ENCODE measurements at regions not wholly inside any gene's neighbourhood (a gene's known extent, or its start where the extent isn't known, plus 50 kb on each side); places are given as distances from the start of the nearest gene placed in this dataset.
A peak's percentile ranks its signal among the peaks of the same experiment; 100 is the strongest.
"Not testable (repeated sequence)": the region's sequence is repeated elsewhere in the genome, so short reads cannot be mapped to it uniquely, and the experiment has no call there.

DNA sequence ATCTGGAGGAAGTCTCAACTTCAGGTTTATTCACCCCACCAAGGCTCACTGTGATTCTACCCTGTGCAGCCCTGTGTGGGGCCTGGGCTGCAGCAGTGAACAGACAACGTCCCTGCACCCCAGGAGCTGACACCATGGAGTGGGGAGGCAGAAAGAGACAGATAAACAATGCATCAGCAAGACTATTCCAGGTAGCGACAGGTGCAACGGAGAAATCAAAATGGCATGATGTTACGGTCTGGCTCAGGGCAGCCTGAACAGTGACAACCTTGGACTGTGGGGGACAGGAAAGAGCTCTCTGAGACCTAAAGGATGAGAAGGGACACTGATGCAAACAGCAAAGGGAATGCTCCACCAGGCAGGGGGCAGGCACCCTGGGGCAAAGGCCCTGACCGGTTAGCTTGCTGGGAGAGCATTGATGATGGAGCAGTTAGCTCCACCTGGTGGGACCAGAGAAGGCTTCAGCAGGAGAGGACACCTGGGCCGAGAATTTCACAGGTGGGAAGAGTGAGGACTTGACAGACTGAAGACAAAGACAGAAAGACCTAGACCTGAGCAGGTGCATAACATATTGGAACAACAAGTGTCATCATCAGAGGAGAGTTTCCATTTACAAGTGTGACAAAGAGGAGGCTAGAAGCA, 589.9 kb downstream of the MATN1 start:
- Mint-ChIP-seq H3K27me3 (peaks cover 28% of the 10 kb centered on the region), H3K4me3 (ENCODE audit: low read depth) (no peak overlapping the region), H3K4me1 (ENCODE audit: low read depth) (peaks cover 5% of the 10 kb centered on the region), H3K27ac (peak overlapping the region; percentile 9), H3K36me3 (ENCODE audit: insufficient read depth) (no peaks in the 10 kb centered on the region), H3K9me3 (ENCODE audit: low read depth) (no peaks in the 10 kb centered on the region)
- no peak for DNase-seq (ENCODE audit: low spot score, unreplicated experiment)
- TF ChIP-seq, protein P1, sequence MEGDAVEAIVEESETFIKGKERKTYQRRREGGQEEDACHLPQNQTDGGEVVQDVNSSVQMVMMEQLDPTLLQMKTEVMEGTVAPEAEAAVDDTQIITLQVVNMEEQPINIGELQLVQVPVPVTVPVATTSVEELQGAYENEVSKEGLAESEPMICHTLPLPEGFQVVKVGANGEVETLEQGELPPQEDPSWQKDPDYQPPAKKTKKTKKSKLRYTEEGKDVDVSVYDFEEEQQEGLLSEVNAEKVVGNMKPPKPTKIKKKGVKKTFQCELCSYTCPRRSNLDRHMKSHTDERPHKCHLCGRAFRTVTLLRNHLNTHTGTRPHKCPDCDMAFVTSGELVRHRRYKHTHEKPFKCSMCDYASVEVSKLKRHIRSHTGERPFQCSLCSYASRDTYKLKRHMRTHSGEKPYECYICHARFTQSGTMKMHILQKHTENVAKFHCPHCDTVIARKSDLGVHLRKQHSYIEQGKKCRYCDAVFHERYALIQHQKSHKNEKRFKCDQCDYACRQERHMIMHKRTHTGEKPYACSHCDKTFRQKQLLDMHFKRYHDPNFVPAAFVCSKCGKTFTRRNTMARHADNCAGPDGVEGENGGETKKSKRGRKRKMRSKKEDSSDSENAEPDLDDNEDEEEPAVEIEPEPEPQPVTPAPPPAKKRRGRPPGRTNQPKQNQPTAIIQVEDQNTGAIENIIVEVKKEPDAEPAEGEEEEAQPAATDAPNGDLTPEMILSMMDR (IDR thresholded peaks at IDR 0.05; ENCODE audit: unreplicated experiment) = no peak

DNA sequence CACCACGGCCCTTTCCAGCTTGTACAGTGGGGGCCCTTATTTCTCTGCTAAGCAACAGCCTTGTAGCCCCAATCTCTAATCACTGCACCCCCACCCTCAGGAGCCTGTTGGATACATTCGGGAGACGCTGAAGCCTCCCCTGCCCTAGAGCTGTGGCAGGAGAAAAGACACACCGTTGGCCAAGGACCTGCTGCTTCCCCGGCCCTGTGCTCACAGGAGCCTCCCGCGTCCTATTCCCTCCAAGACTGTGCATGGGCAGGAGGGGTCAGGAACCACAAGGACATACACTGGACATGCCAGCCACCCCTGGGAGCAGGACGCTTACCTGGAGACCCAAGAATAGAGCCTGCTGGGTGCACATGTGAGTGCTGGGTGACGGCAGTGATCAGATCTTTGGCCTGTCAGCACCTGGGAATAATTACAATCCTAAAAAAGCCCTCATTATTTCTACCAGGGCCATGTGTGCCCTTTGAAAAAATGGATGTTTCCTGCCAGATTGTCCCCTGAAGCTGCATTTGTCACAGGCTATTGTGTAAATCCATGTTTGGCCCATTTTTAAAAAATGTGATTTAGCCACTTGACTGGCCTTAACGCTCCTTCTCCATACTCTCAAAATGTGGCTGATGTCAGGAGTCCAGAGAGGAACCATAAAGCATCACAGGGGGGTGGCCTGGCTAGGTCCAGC, 590.6 kb downstream of the MATN1 start:
- no peaks in the 10 kb centered on the region for H3K36me3 Mint-ChIP-seq (ENCODE audit: insufficient read depth)
- H3K9me3 Mint-ChIP-seq (ENCODE audit: low read depth) = no peaks in the 10 kb centered on the region
- DNase-seq (ENCODE audit: low spot score, unreplicated experiment) = no peak
- H3K4me3 Mint-ChIP-seq (ENCODE audit: low read depth) = no peak overlapping the region
- H3K27ac Mint-ChIP-seq = no peak overlapping the region
- peaks cover 29% of the 10 kb centered on the region for H3K27me3 Mint-ChIP-seq
- TF ChIP-seq, protein P1 (IDR thresholded peaks at IDR 0.05; ENCODE audit: unreplicated experiment) = no peak
- peaks cover 5% of the 10 kb centered on the region for H3K4me1 Mint-ChIP-seq (ENCODE audit: low read depth)

DNA sequence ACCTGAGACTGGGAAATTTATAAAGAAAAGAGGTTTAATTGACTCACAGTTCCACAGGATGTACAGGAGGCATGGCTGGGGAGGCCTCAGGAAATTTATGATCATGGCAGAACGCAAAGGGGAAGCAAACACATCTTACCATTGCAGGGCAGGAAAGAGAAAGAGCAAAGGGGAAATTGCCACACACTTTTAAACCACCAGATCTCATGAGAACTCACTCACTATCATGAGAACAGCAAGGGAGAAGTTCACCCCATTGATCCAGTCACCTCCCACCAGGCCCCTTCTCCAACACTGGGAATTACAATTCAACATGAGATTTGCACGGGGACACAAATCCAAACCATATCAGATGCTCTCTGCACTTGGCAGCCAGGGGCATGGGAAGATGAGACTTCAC, 592.8 kb downstream of the MATN1 start:
- H3K27me3 Mint-ChIP-seq = peaks cover 36% of the 10 kb centered on the region
- H3K4me1 Mint-ChIP-seq (ENCODE audit: low read depth); H3K36me3 Mint-ChIP-seq (ENCODE audit: insufficient read depth); H3K27ac Mint-ChIP-seq; H3K4me3 Mint-ChIP-seq (ENCODE audit: low read depth); H3K9me3 Mint-ChIP-seq (ENCODE audit: low read depth); DNase-seq (ENCODE audit: low spot score, unreplicated experiment): not testable (repeated sequence)

DNA sequence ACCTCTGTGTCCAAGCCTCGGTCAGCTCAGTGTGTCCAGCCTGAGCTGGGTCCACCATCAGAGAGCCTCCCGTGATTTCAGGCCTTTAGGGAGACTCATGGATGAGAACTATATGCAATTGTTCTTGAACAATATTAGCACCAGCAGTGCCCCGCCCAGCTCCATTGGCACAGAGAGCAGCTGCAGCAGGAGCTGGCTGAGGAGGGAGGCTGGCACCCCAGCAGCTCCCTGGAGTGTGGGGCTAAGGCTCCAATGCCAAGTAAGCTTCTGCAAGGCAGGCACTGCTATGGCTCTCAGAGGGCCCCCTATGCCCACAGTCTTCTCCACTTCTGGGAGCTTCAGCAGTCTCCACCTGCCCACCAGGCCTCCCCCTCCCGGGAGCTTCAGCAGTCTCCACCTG, 593.3 kb downstream of the MATN1 start:
- H3K9me3 Mint-ChIP-seq (ENCODE audit: low read depth) = no peaks in the 10 kb centered on the region
- no peak for DNase-seq (ENCODE audit: low spot score, unreplicated experiment)
- peaks cover 5% of the 10 kb centered on the region for H3K4me1 Mint-ChIP-seq (ENCODE audit: low read depth)
- no peak overlapping the region for H3K4me3 Mint-ChIP-seq (ENCODE audit: low read depth)
- TF ChIP-seq, protein P1 (IDR thresholded peaks at IDR 0.05; ENCODE audit: unreplicated experiment) = no peak
- peaks cover 36% of the 10 kb centered on the region for H3K27me3 Mint-ChIP-seq
- H3K36me3 Mint-ChIP-seq (ENCODE audit: insufficient read depth) = no peaks in the 10 kb centered on the region
- H3K27ac Mint-ChIP-seq = no peak overlapping the region

DNA sequence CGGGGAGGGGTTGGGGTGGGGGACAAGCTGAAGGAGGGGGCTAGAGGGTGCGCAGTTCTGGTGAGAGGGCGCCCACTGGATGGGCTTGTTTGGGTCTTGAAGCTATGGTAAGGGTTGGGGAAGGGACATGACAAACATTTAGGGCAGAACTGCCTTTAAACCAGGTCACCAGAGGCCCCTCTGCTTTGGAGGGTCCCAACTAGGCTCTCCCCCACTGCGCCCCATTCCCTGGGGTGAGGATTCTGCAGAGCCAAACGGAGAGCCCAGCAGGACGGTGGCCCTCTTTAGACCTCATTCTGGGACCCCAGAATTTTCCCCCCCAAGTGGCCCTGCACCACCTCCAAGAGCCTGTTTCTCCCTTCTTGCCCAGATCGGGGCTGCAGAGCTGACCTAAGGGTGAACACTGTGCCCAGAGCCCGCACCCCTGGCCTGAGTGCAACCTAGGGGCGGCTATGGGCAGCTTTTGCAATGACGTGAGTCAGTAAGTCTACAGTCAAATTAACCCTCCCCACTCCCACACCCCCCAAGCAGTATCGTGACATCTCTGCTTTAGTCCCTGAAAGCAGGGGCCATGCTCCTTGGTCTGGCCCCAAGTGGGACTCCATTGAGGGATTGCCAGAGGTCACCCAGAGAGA, 593.8 kb downstream of the MATN1 start:
- Mint-ChIP-seq H3K4me3 (ENCODE audit: low read depth) (no peak overlapping the region), H3K36me3 (ENCODE audit: insufficient read depth) (no peaks in the 10 kb centered on the region), H3K27me3 (peaks cover 37% of the 10 kb centered on the region), H3K4me1 (ENCODE audit: low read depth) (peaks cover 3% of the 10 kb centered on the region), H3K9me3 (ENCODE audit: low read depth) (no peaks in the 10 kb centered on the region), H3K27ac (no peak overlapping the region)
- TF ChIP-seq, protein P1 (IDR thresholded peaks at IDR 0.05; ENCODE audit: unreplicated experiment) = no peak
- no peak for DNase-seq (ENCODE audit: low spot score, unreplicated experiment)

Measured in progenitor cell of endocrine pancreas (in vitro differentiated cells).